GM12878 (cell line): ENCODE measurements at regions not wholly inside any gene's neighbourhood (a gene's known extent, or its start where the extent isn't known, plus 50 kb on each side); places are given as distances from the start of the nearest gene placed in this dataset.

ENCODE experiments used
- ATAC-seq: fragments of 200-7000 bp; cut with Tn5 transposase; 3 replicates; pipeline ENCODE4 v1.9.1; 2020; ENCODE audit warnings: mild to moderate bottlenecking, moderate library complexity
- BruUV-seq: library from RNA; stranded (reverse); fragments of 400-500 nt; replicated peaks from 2 replicates; lab custom pipeline; 2021; lab: Mats Ljungman, UMichigan
- CTCF ChIA-PET: fragments of 300-600 bp; sonication (Branson Sonifier 250); formaldehyde crosslinking; extraction: SDS; loops from one replicate; lab custom pipeline; 2021; ENCODE audit warnings: inconsistent platforms; lab: Yijun Ruan, JAX
- POLR2A ChIA-PET: fragments of 350-600 bp; formaldehyde crosslinking; extraction: SDS; loops from one replicate; lab custom pipeline; 2021; ENCODE audit warnings: inconsistent platforms; lab: Charles Lee
- RAD21 ChIA-PET: fragments of 300-600 bp; sonication (Branson Sonifier 250); formaldehyde crosslinking; loops from one replicate; lab custom pipeline; 2023; ENCODE audit warnings: antibody characterized with exemption; ENCODE audit not compliant: unreplicated experiment; lab: Charles Lee
- SMC1A ChIA-PET: fragments of 300-600 bp; sonication (Branson Sonifier 250); formaldehyde crosslinking; loops from one replicate; lab custom pipeline; 2023; ENCODE audit not compliant: unreplicated experiment, uncharacterized antibody; lab: Charles Lee
- DNase-seq: peaks from one replicate; pipeline ENCODE4 v3.0.0-alpha.2; 2011; ENCODE audit warnings: low read depth, low spot score
- FAIRE-seq: peaks from 3 replicates; lab custom pipeline; 2011; peaks lifted over from hg19 to GRCh38; lab: Jason Lieb, UNC
- H2AFZ ChIP-seq: 2 replicates; pipeline ENCODE4 v1.6.0; 2011; ENCODE audit warnings: low read depth, low read length, control low read depth; ENCODE audit not compliant: control insufficient read depth
- H3K27ac ChIP-seq: 2 replicates; pipeline ENCODE4 v1.5.1; 2011; ENCODE audit warnings: control low read depth; ENCODE audit not compliant: control insufficient read depth, insufficient read depth
- H3K27me3 ChIP-seq, 2 experiments: replicated peaks in 1 of 2; 2 replicates each; pipeline versions ENCODE4 v1.6.0 to v1.6.1; 2011; ENCODE audit warnings: low read length in 1 of 2; ENCODE audit not compliant: control insufficient read depth in 2 of 2, insufficient read depth in 2 of 2
- H3K36me3 ChIP-seq, 2 experiments: 2 replicates each; pipeline ENCODE4 v1.5.1; 2011; ENCODE audit warnings: low read length in 1 of 2; ENCODE audit not compliant: control insufficient read depth in 2 of 2, insufficient read depth in 2 of 2
- H3K4me1 ChIP-seq: 2 replicates; pipeline ENCODE4 v1.6.1; 2011; ENCODE audit warnings: mild to moderate bottlenecking, low read length, moderate library complexity, mixed read lengths; ENCODE audit not compliant: control insufficient read depth, insufficient read depth
- H3K4me2 ChIP-seq: 2 replicates; pipeline ENCODE4 v1.6.0; 2011; ENCODE audit warnings: control low read depth; ENCODE audit not compliant: control insufficient read depth, insufficient read depth
- H3K4me3 ChIP-seq: fragments of 200-600 bp; sonication (generic); 2 replicates; pipeline ENCODE4 v1.5.1; 2016
- H3K79me2 ChIP-seq: 2 replicates; pipeline ENCODE4 v1.6.0; 2011; ENCODE audit warnings: low read length; ENCODE audit not compliant: control insufficient read depth, insufficient read depth
- H3K9ac ChIP-seq: 2 replicates; pipeline ENCODE4 v1.8.0; 2011; ENCODE audit warnings: low read length, control low read depth, mixed read lengths; ENCODE audit not compliant: control insufficient read depth, insufficient read depth
- H3K9me3 ChIP-seq: replicated peaks from 3 replicates; pipeline ENCODE4 v1.5.1; 2011; ENCODE audit warnings: mild to moderate bottlenecking, low read length; ENCODE audit not compliant: control insufficient read depth, insufficient read depth
- H4K20me1 ChIP-seq: 2 replicates; pipeline ENCODE4 v1.6.0; 2011; ENCODE audit not compliant: control insufficient read depth, insufficient read depth
- ATF2 ChIP-seq: IDR thresholded peaks from 2 replicates; pipeline ENCODE4 v1.6.1; 2012; ENCODE audit warnings: low read length, inconsistent platforms
- CBX3 ChIP-seq: fragments of 200-600 bp; sonication (generic); IDR thresholded peaks from 2 replicates; pipeline ENCODE4 v1.6.1; 2016; ENCODE audit warnings: low read depth, borderline replicate concordance
- CHD1 ChIP-seq: IDR thresholded peaks from 2 replicates; pipeline ENCODE4 v1.6.1; 2012; ENCODE audit warnings: low read depth, low read length, improper control_type of control experiment
- CHD2 ChIP-seq: IDR thresholded peaks from 2 replicates; pipeline ENCODE4 v1.6.1; 2011; ENCODE audit warnings: low read depth, low read length, improper control_type of control experiment, borderline replicate concordance
- EP300 ChIP-seq, 2 experiments: fragments of 150-350 bp in 1 of 2; IDR thresholded peaks; 2 replicates each; pipeline ENCODE4 v1.6.1; 2011 to 2012; ENCODE audit warnings: low read depth in 2 of 2, low read length in 2 of 2, borderline replicate concordance in 1 of 2, improper control_type of control experiment in 1 of 2, inconsistent platforms in 1 of 2; ENCODE audit not compliant: control insufficient read depth in 1 of 2
- FOXK2 ChIP-seq: fragments of 450-650 bp; IDR thresholded peaks from 2 replicates; pipeline ENCODE4 v1.6.1; 2017; ENCODE audit warnings: mild to moderate bottlenecking, moderate library complexity
- HDAC2 ChIP-seq: fragments of 200-600 bp; sonication (generic); IDR thresholded peaks from 2 replicates; pipeline ENCODE4 v1.6.1; 2017
- HDAC6 ChIP-seq: fragments of 200-600 bp; sonication (generic); IDR thresholded peaks from one replicate; pipeline ENCODE4 v1.8.0; 2017; ENCODE audit warnings: antibody characterized with exemption; ENCODE audit not compliant: unreplicated experiment
- NR2F1 ChIP-seq: fragments of 450-650 bp; conservative IDR thresholded peaks from 2 replicates; pipeline ENCODE4 v1.6.1; 2017; ENCODE audit warnings: mild to moderate bottlenecking
- PRDM15 ChIP-seq: fragments of 450-650 bp; formaldehyde crosslinking; IDR thresholded peaks from 2 replicates; pipeline ENCODE4 v1.4.0; 2020; ENCODE audit warnings: mild to moderate bottlenecking, moderate library complexity
- RELA ChIP-seq: fragments of 450-650 bp; IDR thresholded peaks from 2 replicates; pipeline ENCODE4 v1.8.0; 2014; ENCODE audit warnings: borderline replicate concordance; ENCODE audit not compliant: partially characterized antibody
- SIX5 ChIP-seq: IDR thresholded peaks from 2 replicates; pipeline ENCODE4 v1.6.1; 2011; ENCODE audit warnings: mild to moderate bottlenecking, low read depth, low read length, moderate library complexity; ENCODE audit not compliant: severe bottlenecking
- SUPT20H ChIP-seq: IDR thresholded peaks from 2 replicates; pipeline ENCODE4 v1.6.1; 2011; ENCODE audit warnings: low read depth, mild to moderate bottlenecking, low read length, moderate library complexity, borderline replicate concordance; ENCODE audit not compliant: control insufficient read depth
- SUZ12 ChIP-seq: fragments of 200-600 bp; sonication (generic); IDR thresholded peaks from one replicate; pipeline ENCODE4 v1.6.1; 2018; ENCODE audit warnings: antibody characterized with exemption, mild to moderate bottlenecking; ENCODE audit not compliant: unreplicated experiment
- WGBS: methylation state at CpG from one replicate; pipeline ENCODE4 v1.1.6; 2016; ENCODE audit warnings: low lambda C conversion rate; ENCODE audit not compliant: insufficient replicate concordance, insufficient coverage; ENCODE audit errors: missing lambda C conversion rate; 5-methylcytosine and 5-hydroxymethylcytosine counted together
- in situ Hi-C: fragments of 300-500 bp; cut with MboI; formaldehyde crosslinking; loops from 9 replicates; pipeline ENCODE4 v1.14.3; 2018; ENCODE audit warnings: mixed read lengths
- intact Hi-C: fragments of 100-400 bp; cut with micrococcal nuclease; formaldehyde crosslinking; loops from one replicate; pipeline ENCODE4 v1.14.2; 2022; ENCODE audit not compliant: unreplicated experiment

DNA sequence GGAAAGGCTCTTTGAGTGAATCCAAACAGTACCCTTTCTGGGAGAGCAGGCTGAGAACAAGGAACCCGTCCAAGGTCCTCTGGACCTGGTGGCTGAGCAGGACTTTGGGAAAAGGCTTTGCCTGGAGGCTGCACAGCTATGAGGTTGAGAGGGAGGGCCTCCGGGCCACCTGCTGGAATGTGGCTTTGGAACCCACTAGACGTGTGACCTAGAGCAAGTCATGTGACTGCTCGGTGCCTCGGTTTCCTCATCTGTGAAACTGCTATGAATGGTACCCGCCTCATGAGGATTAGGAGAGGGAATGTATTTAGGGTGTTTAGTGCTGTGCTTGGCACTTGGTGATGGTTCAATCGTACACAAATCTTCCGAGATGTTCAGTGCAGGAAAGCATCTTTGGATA, 50.4 kb downstream of the HAPSTR1 start:
- Histone ChIP-seq H3K4me2 (no peak overlapping the region), H3K9ac (no peak overlapping the region), H4K20me1 (no peaks in the 10 kb centered on the region), H3K27me3 (no peaks in the 10 kb centered on the region), H3K36me3 (no peaks in the 10 kb centered on the region), H3K79me2 (no peaks in the 10 kb centered on the region), H3K4me3 (no peak overlapping the region), H3K9me3 (no peaks in the 10 kb centered on the region; the same call in 2 of the 3 replicates), H2AFZ (no peak overlapping the region), H3K4me1 (no peaks in the 10 kb centered on the region)
- intact Hi-C loops (no loop called here), in situ Hi-C loops (loop anchor here (10.0 to 25.0 kb wide), 3 partner anchors 1043 to 1745 kb away; partner anchors contain the start of genes CIITA and GRIN2A)
- POLR2A ChIA-PET, result no interaction called here
- RAD21 ChIA-PET, result no interaction called here
- CTCF ChIA-PET, result no interaction called here
- BruUV-seq, result no TSS peak
- no peak for FAIRE-seq
- 82% methylated on average over 8 of the region's 8 CpGs for WGBS
- no peak for ATAC-seq
- no peak for DNase-seq
- TF ChIP-seq SUPT20H (no peak), HDAC6 (no peak), SIX5 (no peak), CBX3 (no peak)
- TF ChIP-seq, all 136 proteins: peak for 0
- SMC1A ChIA-PET, result no interaction called here
- no peak overlapping the region for H3K27ac ChIP-seq

DNA sequence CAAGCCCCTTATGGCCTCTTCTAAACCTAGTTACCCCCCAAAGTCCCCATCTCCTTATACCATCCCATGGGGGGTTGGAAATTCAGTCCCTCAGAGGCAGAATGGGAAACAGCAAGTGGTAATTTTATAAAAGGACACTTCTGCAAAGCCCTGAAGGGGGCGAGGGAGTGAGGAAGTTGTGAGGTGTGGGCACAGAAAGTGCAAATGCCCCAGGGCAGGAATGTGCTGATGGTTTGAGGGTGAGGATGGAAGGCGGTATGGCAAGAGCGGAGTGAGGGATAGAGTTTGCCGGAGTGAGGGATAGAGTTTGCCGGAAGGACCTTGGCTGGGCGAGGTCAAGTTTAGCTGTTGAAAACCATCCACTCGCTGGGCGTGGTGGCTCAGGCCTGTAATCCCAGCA, 52.7 kb downstream of the HAPSTR1 start:
- SMC1A ChIA-PET, result interaction anchor here (0.7 kb wide), 1 partner anchor 686 kb away, joined by 3 read pairs; no protein-coding TSS in a partner anchor
- no peak overlapping the region for H3K27ac ChIP-seq
- H2AFZ ChIP-seq, result no peak overlapping the region
- H3K9ac ChIP-seq, result no peak overlapping the region
- DNase-seq, result no peak
- H4K20me1 ChIP-seq, result no peaks in the 10 kb centered on the region
- no peaks in the 10 kb centered on the region for H3K27me3 ChIP-seq
- H3K4me1 ChIP-seq, result no peaks in the 10 kb centered on the region
- no peak for ATAC-seq
- intact Hi-C loops, result no loop called here
- no peak for FAIRE-seq
- BruUV-seq, result no TSS peak
- H3K9me3 ChIP-seq, result no peaks in the 10 kb centered on the region; the same call in 2 of the 3 replicates
- CTCF ChIA-PET, result no interaction called here
- H3K79me2 ChIP-seq, result no peaks in the 10 kb centered on the region
- WGBS, result 80% methylated on average over 7 of the region's 8 CpGs
- RAD21 ChIA-PET, result no interaction called here
- POLR2A ChIA-PET, result interaction anchor here (0.6 kb wide), 1 partner anchor 415 kb away, joined by 4 read pairs; no protein-coding TSS in a partner anchor
- H3K4me2 ChIP-seq, result no peak overlapping the region
- H3K36me3 ChIP-seq, result no peaks in the 10 kb centered on the region
- H3K4me3 ChIP-seq, result no peak overlapping the region
- in situ Hi-C loops, result loop anchor here (10.0 to 25.0 kb wide), 3 partner anchors 1041 to 1743 kb away; partner anchors contain the start of genes CIITA and GRIN2A
- TF ChIP-seq NR2F1 (no peak), CHD2 (no peak), EP300 (IDR thresholded peaks at IDR 0.05; ENCODE audit: borderline replicate concordance in 1 of 2, control insufficient read depth in 1 of 2, low read depth in 2 of 2, low read length in 2 of 2) (no peak), PRDM15 (CRISPR knock-in tag) (no peak), RELA (no peak), ATF2 (no peak), SUZ12 (no peak), CHD1 (no peak), HDAC2 (no peak), FOXK2 (no peak)
